ENCODE measurements at regions not wholly inside any gene's neighbourhood (a gene's known extent, or its start where the extent isn't known, plus 50 kb on each side); places are given as distances from the start of the nearest gene placed in this dataset.

DNA sequence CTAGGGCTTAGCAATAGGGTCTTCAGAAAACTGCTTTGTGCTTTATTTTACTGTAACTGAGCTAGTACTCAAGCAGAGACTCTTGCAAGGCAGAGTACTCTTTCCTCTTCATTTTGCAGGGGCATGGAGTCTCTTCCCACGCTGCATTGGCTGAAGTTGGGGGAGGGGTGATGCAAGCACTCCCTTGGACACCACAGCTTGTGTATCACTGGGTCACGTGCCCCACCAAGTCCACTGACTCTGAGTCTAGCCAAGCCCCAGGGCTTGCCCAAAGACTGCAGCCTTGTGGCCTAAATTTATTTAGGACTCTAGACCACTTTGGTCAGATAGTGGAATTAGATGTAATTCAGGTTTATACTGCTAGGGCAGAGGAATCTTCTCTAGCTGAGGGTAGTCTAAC is 1075.0 kb upstream of the ADGRB3 start:
- ChIA-PET CTCF (no interaction called here), POLR2A (no interaction called here)
- H3K36me3 Mint-ChIP-seq (ENCODE audit: low read depth), result no peaks in the 10 kb centered on the region
- no peak for TF ChIP-seq CTCF (IDR thresholded peaks at IDR 0.05)
- ATAC-seq (ENCODE audit: low read depth), result no peak
- no peak for DNase-seq
- H3K4me1 Mint-ChIP-seq, result no peaks in the 10 kb centered on the region
- H3K4me3 Mint-ChIP-seq, result no peak overlapping the region
- H3K27me3 Mint-ChIP-seq, result no peaks in the 10 kb centered on the region
- H3K9me3 Mint-ChIP-seq, result peaks cover 2% of the 10 kb centered on the region
- intact Hi-C loops (cut with micrococcal nuclease), result no loop called here
- no peak overlapping the region for H3K27ac Mint-ChIP-seq

DNA sequence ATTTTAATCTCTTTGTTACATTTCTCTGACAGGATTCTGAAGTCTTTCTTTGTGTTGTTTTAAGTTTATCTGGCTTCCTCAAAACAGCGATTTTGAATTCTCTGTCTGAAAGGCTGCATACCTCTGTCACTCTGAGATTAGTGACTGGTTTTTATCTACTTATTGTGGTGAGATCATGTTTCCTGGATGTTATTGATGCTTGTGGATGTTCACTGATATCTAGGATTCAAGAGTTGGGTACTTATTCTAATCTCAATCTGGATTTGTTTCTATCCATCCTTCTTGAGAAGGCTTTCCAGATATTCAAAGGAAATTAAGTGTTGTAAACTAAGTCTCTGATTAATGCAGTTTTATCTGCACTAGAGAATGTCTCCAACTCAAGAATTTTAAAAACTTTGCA is 1076.1 kb upstream of the ADGRB3 start:
- Mint-ChIP-seq H3K4me3 (no peak overlapping the region), H3K36me3 (ENCODE audit: low read depth) (no peaks in the 10 kb centered on the region), H3K4me1 (no peaks in the 10 kb centered on the region), H3K27ac (no peak overlapping the region), H3K27me3 (no peaks in the 10 kb centered on the region), H3K9me3 (peaks cover 4% of the 10 kb centered on the region)
- CTCF ChIA-PET, result no interaction called here
- no peak for TF ChIP-seq CTCF (IDR thresholded peaks at IDR 0.05)
- intact Hi-C loops (cut with micrococcal nuclease), result no loop called here
- ATAC-seq (ENCODE audit: low read depth) (no peak), DNase-seq (no peak)
- POLR2A ChIA-PET, result no interaction called here

DNA sequence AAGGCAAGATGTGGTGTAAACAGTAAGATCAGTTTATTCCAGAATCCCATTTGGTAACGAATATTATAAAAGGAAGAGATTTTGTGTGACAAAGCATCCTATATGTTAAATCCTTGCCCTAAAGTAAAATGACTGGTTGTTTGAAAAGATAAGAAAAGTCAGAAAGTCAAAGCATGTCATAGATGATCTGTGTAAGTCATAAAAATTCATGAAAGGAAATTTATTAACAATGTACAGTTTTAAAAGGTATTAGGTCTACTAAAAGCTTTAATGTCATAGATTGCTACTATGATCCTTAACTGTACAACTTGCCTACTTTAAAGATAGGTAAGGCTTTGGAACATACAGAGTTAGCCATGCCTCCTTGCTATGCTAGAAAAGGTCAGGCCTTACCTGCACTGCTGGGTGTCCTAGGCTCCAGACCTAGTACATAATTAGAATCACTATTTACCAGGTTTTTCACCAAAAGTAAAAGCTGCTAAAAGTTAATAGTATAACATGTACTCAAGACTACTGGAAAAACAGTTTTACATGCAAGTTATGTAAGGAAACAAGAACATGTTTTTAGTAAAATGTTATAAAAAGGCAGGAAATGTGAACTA is 1090.1 kb upstream of the ADGRB3 start:
- H3K27ac Mint-ChIP-seq, result no peak overlapping the region
- intact Hi-C loops (cut with micrococcal nuclease), result no loop called here
- ChIA-PET POLR2A (no interaction called here), CTCF (no interaction called here)
- H3K9me3 Mint-ChIP-seq, result peaks cover 30% of the 10 kb centered on the region
- ATAC-seq (ENCODE audit: low read depth) (no peak), DNase-seq (no peak)
- no peak overlapping the region for H3K4me3 Mint-ChIP-seq
- no peak for TF ChIP-seq CTCF (IDR thresholded peaks at IDR 0.05)
- H3K36me3 Mint-ChIP-seq (ENCODE audit: low read depth), result no peaks in the 10 kb centered on the region
- H3K27me3 Mint-ChIP-seq, result no peaks in the 10 kb centered on the region
- H3K4me1 Mint-ChIP-seq, result no peaks in the 10 kb centered on the region

DNA sequence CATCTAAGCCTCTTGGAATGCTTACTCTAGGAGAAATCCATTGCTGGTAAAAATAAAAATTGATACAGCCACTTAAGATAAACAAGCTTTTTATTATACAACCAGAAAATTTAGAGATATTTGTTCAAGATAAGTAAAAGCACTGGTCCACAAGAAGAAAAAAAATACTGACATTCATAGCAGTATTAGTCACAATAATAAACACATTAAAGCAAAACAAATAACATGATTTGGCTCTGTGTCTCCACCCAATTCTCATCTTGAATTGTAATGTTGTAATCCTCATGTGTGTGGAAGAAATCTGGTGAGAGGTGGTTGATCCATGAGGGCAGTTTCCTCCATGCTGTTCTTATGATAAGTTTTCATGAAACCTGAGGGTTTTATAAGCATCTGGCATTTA is 1093.5 kb upstream of the ADGRB3 start:
- Mint-ChIP-seq H3K27ac (no peak overlapping the region), H3K4me1 (no peaks in the 10 kb centered on the region), H3K27me3 (no peaks in the 10 kb centered on the region), H3K4me3 (no peak overlapping the region), H3K36me3 (ENCODE audit: low read depth) (no peaks in the 10 kb centered on the region), H3K9me3 (peaks cover 27% of the 10 kb centered on the region)
- intact Hi-C loops (cut with micrococcal nuclease), result no loop called here
- no peak for DNase-seq
- POLR2A ChIA-PET, result no interaction called here
- TF ChIP-seq CTCF (IDR thresholded peaks at IDR 0.05), result no peak
- CTCF ChIA-PET, result no interaction called here
- ATAC-seq (ENCODE audit: low read depth), result no peak

GRCh38 chr6:67538032-67538431 is 1097.0 kb upstream of the ADGRB3 start:
- no peak for DNase-seq
- H3K4me3 Mint-ChIP-seq, result no peak overlapping the region
- H3K36me3 Mint-ChIP-seq (ENCODE audit: low read depth), result no peaks in the 10 kb centered on the region
- intact Hi-C loops (cut with micrococcal nuclease), result no loop called here
- ATAC-seq (ENCODE audit: low read depth), result no peak
- H3K4me1 Mint-ChIP-seq, result no peaks in the 10 kb centered on the region
- peaks cover 22% of the 10 kb centered on the region for H3K9me3 Mint-ChIP-seq
- no peak for TF ChIP-seq CTCF (IDR thresholded peaks at IDR 0.05)
- H3K27me3 Mint-ChIP-seq, result no peaks in the 10 kb centered on the region
- ChIA-PET CTCF (no interaction called here), POLR2A (no interaction called here)
- no peak overlapping the region for H3K27ac Mint-ChIP-seq

Measured in activated B cell treated with CpG ODN at 0.5 μM for 24 hours (primary cell).